Adrenal gland (tissue), 5 donors: ENCODE measurements at regions not wholly inside any gene's neighbourhood (a gene's known extent, or its start where the extent isn't known, plus 50 kb on each side); places are given as distances from the start of the nearest gene placed in this dataset.

Source experiments
- CTCF ChIP-seq, 6 experiments: fragments of 450-650 bp in 4 of 6; fragments of 200-600 bp in 2 of 6; sonication (generic) in 1 of 6; IDR thresholded peaks; 1 replicate in 5 of 6; 2 replicates in 1 of 6; pipeline versions ENCODE4 v1.5.1 to v1.8.0; 2016 to 2021; ENCODE audit warnings: antibody characterized with exemption in 6 of 6, mild to moderate bottlenecking in 2 of 6, moderate library complexity in 1 of 6
- POLR2A ChIP-seq, 2 donors: fragments of 450-650 bp; IDR thresholded peaks; one replicate each; pipeline ENCODE4 v1.6.1; 2017; ENCODE audit warnings: antibody characterized with exemption in 2 of 2, mild to moderate bottlenecking in 2 of 2, moderate library complexity in 1 of 2
- donor health status: DM: no; HTN: no; CAD: no.

- TF ChIP-seq CTCF (IDR thresholded peaks at IDR 0.05) (no peak), POLR2A (IDR thresholded peaks at IDR 0.05) (no peak)
Observed at GRCh38 chr10:120034236-120034635, 141.7 kb downstream of the SEC23IP start.
